GM13977 (cell line): ENCODE measurements at regions not wholly inside any gene's neighbourhood (a gene's known extent, or its start where the extent isn't known, plus 50 kb on each side); places are given as distances from the start of the nearest gene placed in this dataset.

Experiments used
- DNase-seq: peaks from one replicate; pipeline ENCODE4 v3.0.0; 2012; ENCODE audit warnings: low spot score
- CTCF ChIP-seq: IDR thresholded peaks from 2 replicates; pipeline ENCODE4 v1.5.1; 2012; ENCODE audit warnings: mild to moderate bottlenecking, control low read depth; ENCODE audit not compliant: insufficient read depth; ENCODE audit errors: extremely low read depth, missing control alignments
- in situ Hi-C: fragments of 300-500 bp; cut with MboI; formaldehyde crosslinking; loops from one replicate; pipeline ENCODE4 v1.12.0; 2022; ENCODE audit warnings: low sequenced_read_pairs, low pct_unique_long_range_greater_than_20kb, mixed read lengths, inconsistent platforms; ENCODE audit not compliant: unreplicated experiment

GRCh38 chr1:25079048-25079447 is 149.0 kb upstream of the RUNX3 start:
- no peak for DNase-seq
- TF ChIP-seq CTCF, result no peak
- in situ Hi-C loops, result no loop called here

DNA sequence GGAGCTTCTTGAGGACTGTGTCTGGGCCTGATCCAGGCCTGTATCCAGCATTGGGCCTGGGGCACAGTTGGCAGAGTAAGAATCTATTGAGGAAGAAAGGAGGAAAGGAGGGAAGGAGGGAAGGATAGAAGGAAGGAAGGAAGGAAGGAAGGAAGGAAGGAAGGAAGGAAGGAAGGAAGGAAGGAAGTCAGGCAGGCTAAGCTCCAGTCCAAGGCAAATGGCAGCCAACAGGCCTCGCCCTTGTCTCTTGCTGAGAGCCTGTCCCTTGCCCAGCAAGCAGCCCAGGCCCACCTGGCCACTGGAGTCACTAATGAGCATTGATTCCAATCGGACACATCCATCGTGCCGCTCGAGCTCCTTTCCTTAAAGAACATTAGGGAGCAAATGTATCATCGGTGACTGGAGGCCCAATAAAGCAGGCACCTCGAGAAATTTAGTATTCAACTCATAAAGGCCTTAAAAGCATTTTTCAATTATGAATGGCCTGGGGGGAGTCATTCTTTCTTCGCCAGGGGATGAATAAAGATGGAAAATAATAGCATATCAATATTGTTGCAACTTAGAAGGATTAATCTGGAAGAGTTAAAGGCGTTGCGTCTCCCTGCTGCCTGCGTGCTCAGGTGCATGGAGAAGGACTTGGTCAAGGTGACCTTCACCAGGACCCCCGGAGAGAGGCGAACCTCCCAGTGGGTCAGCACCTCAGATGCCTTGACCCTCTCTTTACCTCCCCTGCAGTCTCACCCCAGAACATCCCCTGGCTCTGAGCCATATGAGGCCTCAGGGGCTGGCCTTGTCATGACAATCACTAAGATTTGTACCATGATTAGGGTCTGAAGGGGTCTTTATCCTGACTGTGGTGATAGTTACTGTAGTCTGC is 144.5 kb upstream of the RUNX3 start:
- no peak for TF ChIP-seq CTCF
- in situ Hi-C loops, result no loop called here

GRCh38 chr1:25073640-25074270 is 143.7 kb upstream of the RUNX3 start:
- in situ Hi-C loops, result no loop called here
- no peak for TF ChIP-seq CTCF
- DNase-seq, result no peak

More for the DNA sequence above, 144.5 kb upstream of the RUNX3 start:
- DNase-seq, result no peak

DNA sequence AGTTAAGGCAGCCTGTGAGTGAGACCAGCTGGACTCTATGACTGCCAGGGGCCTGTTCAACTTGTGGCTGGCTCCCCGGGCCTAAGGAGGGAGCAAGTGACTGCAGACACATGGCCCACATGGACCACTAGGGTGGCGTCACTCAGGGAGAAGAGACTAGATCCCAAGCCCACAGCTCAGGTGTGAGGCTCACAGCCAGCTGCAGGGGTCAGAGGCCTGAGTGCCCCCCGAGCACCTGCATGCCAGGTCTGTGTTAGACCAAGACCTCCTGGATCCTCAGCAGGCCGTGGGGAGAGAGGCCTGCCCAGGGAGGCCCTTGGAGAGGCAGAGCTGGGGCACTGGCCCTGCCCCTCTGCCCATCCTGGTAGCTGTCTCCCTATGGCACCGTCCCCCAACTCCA is 142.4 kb upstream of the RUNX3 start:
- no peak for TF ChIP-seq CTCF
- DNase-seq, result no peak
- in situ Hi-C loops, result no loop called here

DNA sequence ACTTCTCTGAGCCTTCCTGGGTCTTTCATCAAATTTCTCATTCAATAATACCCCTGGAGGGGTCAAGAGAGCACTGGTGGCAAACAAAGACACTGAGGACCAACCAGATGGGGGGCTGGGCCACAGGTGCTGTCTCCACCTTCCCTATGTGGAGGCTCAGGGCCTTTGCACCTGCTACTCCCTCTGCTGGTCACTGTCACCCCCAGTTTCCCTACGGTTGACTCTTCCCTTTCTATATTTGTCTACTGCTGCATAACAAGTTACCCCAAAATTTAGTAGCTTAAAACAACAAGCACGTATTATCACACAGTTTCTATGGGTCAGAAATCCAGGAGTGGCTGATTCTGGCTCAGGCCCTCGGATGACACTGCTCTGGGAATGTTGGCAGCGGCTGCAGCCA is 138.8 kb upstream of the RUNX3 start:
- TF ChIP-seq CTCF, result peak; percentile 48
- DNase-seq, result no peak
- in situ Hi-C loops, result no loop called here

DNA sequence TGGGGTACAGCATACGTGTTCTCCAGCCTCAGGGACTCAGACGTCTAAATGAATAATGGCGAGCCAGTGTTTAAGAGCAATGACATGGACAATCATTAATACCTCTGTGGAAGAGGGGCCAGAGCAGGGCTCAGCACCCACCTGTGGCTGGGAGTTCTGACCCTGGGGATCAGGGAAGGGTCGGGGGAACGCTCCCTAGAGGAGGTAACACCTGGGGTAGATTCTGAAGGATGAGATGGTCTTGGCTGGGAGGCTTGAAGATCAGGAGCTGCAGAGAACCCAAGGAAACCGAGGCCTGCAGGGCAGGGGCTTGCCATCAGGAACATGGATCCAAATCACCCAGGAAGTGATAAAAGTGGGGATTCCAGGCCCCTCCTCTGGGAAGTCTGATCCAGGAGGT is 138.2 kb upstream of the RUNX3 start:
- DNase-seq, result no peak
- in situ Hi-C loops, result no loop called here
- no peak for TF ChIP-seq CTCF
